ENCODE measurements at regions not wholly inside any gene's neighbourhood (a gene's known extent, or its start where the extent isn't known, plus 50 kb on each side); places are given as distances from the start of the nearest gene placed in this dataset.
"Not testable (repeated sequence)": the region's sequence is repeated elsewhere in the genome, so short reads cannot be mapped to it uniquely, and the experiment has no call there.

GRCh38 chr2:187644981-187645380, 90.7 kb upstream of the TFPI start:
- H3K4me3 Mint-ChIP-seq, result no peak overlapping the region
- H3K9me3 Mint-ChIP-seq (ENCODE audit: low read depth), result no peaks in the 10 kb centered on the region
- H3K4me1 Mint-ChIP-seq (ENCODE audit: low read depth), result no peaks in the 10 kb centered on the region
- no peaks in the 10 kb centered on the region for H3K36me3 Mint-ChIP-seq
- no peak overlapping the region for H3K27ac Mint-ChIP-seq
- no peaks in the 10 kb centered on the region for H3K27me3 Mint-ChIP-seq

- no peaks in the 10 kb centered on the region for H3K9me3 Mint-ChIP-seq (ENCODE audit: low read depth)
- no peaks in the 10 kb centered on the region for H3K27me3 Mint-ChIP-seq
- H3K36me3 Mint-ChIP-seq, result no peaks in the 10 kb centered on the region
- H3K4me1 Mint-ChIP-seq (ENCODE audit: low read depth), result no peaks in the 10 kb centered on the region
- no peak overlapping the region for H3K4me3 Mint-ChIP-seq
- no peak overlapping the region for H3K27ac Mint-ChIP-seq
Measured at GRCh38 chr2:187646556-187646955, 92.3 kb upstream of the TFPI start.

GRCh38 chr2:187654535-187654934, 100.3 kb upstream of the TFPI start:
- no peaks in the 10 kb centered on the region for H3K36me3 Mint-ChIP-seq
- H3K9me3 Mint-ChIP-seq (ENCODE audit: low read depth), result no peaks in the 10 kb centered on the region
- H3K4me1 Mint-ChIP-seq (ENCODE audit: low read depth), result no peaks in the 10 kb centered on the region
- peaks cover 5% of the 10 kb centered on the region for H3K27me3 Mint-ChIP-seq
- H3K4me3 Mint-ChIP-seq, result no peak overlapping the region
- no peak overlapping the region for H3K27ac Mint-ChIP-seq

DNA sequence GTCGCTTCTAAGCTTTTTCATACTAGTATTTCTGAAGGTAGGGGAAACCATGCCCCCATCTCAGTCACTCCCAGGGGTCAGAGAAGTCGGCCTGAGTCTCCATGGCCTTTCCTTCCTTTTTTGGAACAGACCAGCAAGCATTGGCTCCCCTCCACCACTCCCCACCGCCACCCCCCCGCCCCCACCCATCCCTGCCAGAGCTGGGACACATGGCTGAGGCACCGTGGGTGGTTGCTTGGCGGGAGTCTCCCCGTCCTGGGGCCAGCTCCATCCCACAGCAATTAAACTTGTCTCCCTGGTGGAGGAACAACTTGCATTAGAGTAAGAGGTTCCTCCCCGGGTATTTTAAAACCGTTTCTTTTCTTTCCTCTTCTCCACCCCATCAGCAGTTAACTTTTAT, 100.8 kb upstream of the TFPI start:
- H3K9me3 Mint-ChIP-seq (ENCODE audit: low read depth), result no peaks in the 10 kb centered on the region
- no peak overlapping the region for H3K27ac Mint-ChIP-seq
- H3K4me3 Mint-ChIP-seq, result no peak overlapping the region
- H3K4me1 Mint-ChIP-seq (ENCODE audit: low read depth), result no peaks in the 10 kb centered on the region
- H3K36me3 Mint-ChIP-seq, result no peaks in the 10 kb centered on the region
- H3K27me3 Mint-ChIP-seq, result peaks cover 5% of the 10 kb centered on the region

- Mint-ChIP-seq H3K4me1 (ENCODE audit: low read depth) (no peaks in the 10 kb centered on the region), H3K9me3 (ENCODE audit: low read depth) (no peaks in the 10 kb centered on the region), H3K36me3 (no peaks in the 10 kb centered on the region), H3K27me3 (peaks cover 5% of the 10 kb centered on the region), H3K27ac (no peak overlapping the region), H3K4me3 (no peak overlapping the region)
Measured at GRCh38 chr2:187656123-187656522, 101.9 kb upstream of the TFPI start.

DNA sequence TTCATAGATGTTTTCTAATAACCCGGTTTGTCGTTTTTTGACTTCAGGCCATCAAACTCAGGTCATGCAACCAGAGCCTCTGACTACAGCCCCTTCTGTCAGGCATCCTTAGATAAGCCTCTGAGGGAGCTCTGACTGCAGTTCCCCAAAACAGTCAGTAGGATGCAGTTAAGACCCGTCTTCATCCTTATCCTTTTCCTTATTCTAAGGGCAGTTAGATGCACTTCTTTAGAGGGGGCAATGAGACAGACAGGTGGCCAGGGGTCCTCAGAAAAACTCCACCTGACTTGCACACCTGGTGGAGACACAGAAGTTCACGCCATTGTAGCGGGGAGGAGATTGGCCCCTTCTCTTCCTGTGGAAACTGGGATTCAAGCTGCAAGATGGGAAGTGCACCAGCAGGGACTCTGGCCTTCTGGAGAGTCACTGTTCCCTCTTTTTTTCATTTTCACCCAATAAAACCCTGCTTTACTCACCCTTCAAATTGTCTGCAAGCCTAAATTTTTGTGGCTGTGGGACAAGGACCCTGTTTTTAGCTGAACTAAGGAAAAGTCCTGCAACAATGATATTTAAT, 104.8 kb upstream of the TFPI start:
- no peak overlapping the region for H3K27ac Mint-ChIP-seq
- H3K9me3 Mint-ChIP-seq (ENCODE audit: low read depth), result no peaks in the 10 kb centered on the region
- H3K4me3 Mint-ChIP-seq, result no peak overlapping the region
- H3K4me1 Mint-ChIP-seq (ENCODE audit: low read depth), result no peaks in the 10 kb centered on the region
- H3K36me3 Mint-ChIP-seq, result no peaks in the 10 kb centered on the region
- H3K27me3 Mint-ChIP-seq, result peaks cover 4% of the 10 kb centered on the region

DNA sequence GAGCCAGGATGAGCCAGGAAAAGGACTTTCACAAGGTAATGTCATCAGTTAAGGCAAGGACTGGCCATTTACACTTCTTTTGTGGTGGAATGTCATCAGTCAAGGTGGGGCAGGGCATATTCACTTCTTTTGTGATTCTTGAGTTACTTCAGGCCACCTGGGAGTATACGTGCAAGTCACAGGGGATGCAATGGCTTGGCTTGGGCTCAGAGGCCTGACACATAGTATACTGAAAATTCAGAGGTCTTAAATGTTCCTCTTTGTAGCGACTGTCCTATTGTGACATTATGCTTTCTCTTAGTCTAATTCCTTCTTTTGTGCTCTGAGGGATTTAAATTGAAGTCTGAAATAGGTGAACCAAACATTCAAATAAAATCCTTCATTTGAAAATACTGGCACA, 121.8 kb upstream of the TFPI start:
- H3K36me3 Mint-ChIP-seq, result not testable (repeated sequence)

DNA sequence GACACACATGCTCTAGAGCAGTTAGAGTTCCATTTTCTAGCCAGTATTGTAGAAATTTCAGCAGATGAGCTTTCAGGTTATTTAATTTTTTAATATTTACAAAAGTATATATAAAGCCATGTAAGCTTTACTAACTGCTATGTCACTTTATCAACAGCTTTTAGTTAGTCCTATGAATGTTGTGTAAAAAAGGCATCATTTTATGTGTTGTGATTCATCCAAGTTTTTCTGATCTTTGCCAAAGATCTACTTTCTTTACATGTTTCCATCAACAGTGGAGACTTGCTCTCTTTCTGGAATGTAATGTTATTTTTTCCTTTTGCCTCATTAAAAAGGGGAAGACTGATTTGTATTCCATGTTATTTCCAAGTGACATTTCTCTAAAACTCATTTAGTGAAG, 125.2 kb upstream of the TFPI start:
- H3K36me3 Mint-ChIP-seq, result no peaks in the 10 kb centered on the region
- no peaks in the 10 kb centered on the region for H3K4me1 Mint-ChIP-seq (ENCODE audit: low read depth)
- no peak overlapping the region for H3K27ac Mint-ChIP-seq
- H3K27me3 Mint-ChIP-seq, result peaks cover 2% of the 10 kb centered on the region
- H3K9me3 Mint-ChIP-seq (ENCODE audit: low read depth), result no peaks in the 10 kb centered on the region
- no peak overlapping the region for H3K4me3 Mint-ChIP-seq

More for the DNA sequence above, 121.8 kb upstream of the TFPI start:
- not testable (repeated sequence) for H3K9me3 Mint-ChIP-seq (ENCODE audit: low read depth); H3K4me1 Mint-ChIP-seq (ENCODE audit: low read depth); H3K27ac Mint-ChIP-seq; H3K27me3 Mint-ChIP-seq; H3K4me3 Mint-ChIP-seq

DNA sequence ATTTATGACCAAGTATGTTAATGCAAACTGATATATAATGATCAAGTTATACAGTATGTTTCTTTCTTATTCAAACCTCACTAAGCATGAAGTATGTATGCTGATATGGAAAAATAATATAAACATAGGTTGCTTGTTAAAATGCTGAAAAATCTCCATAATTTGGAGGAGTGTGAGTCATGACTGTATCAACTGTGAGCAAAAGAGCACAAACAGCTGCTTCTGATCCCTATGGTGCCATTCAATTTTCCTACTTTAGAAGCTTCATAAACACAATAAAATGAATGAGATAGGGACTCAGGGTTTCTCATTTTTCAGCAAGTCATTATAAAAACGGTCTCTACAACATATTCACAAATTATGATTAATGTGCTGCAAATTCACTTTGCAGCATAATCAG, 129.9 kb upstream of the TFPI start:
- no peak overlapping the region for H3K4me3 Mint-ChIP-seq
- no peaks in the 10 kb centered on the region for H3K27me3 Mint-ChIP-seq
- no peaks in the 10 kb centered on the region for H3K9me3 Mint-ChIP-seq (ENCODE audit: low read depth)
- H3K36me3 Mint-ChIP-seq, result no peaks in the 10 kb centered on the region
- no peaks in the 10 kb centered on the region for H3K4me1 Mint-ChIP-seq (ENCODE audit: low read depth)
- no peak overlapping the region for H3K27ac Mint-ChIP-seq

DNA sequence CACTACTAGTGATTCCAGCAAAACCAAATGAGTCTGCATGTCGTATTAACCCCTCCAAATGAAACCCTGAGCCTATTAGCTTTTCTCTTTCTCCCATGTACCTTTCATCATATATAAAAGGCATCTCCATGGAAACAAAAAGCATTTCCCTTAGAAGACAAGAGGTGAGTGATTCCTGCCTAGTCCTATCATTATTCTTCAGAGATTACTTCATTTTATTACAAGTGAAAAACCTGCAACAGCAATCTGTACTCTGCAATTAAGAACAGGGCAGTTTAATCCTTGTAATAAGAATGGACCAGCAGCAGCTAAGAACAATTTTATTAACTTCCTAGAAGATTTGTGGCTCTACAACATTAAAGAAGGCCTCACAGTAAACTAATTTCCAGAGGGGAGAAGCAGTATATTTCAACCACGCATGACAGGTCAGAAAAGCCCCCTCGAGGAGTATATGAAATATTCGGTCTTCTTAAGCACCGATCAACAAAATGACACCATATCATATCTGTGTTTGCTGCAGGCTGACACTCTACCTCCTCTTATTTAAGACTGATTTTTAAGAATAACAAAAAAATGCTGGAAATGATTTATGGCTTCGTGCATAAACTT, 132.3 kb upstream of the TFPI start:
- H3K9me3 Mint-ChIP-seq (ENCODE audit: low read depth), result no peaks in the 10 kb centered on the region
- no peak overlapping the region for H3K27ac Mint-ChIP-seq
- H3K36me3 Mint-ChIP-seq, result no peaks in the 10 kb centered on the region
- no peak overlapping the region for H3K4me3 Mint-ChIP-seq
- H3K27me3 Mint-ChIP-seq, result no peaks in the 10 kb centered on the region
- no peaks in the 10 kb centered on the region for H3K4me1 Mint-ChIP-seq (ENCODE audit: low read depth)

- Mint-ChIP-seq H3K4me3 (no peak overlapping the region), H3K27me3 (no peaks in the 10 kb centered on the region), H3K9me3 (ENCODE audit: low read depth) (no peaks in the 10 kb centered on the region), H3K36me3 (no peaks in the 10 kb centered on the region), H3K27ac (no peak overlapping the region), H3K4me1 (ENCODE audit: low read depth) (no peaks in the 10 kb centered on the region)
Measured at GRCh38 chr2:187687585-187687984, 133.3 kb upstream of the TFPI start.

DNA sequence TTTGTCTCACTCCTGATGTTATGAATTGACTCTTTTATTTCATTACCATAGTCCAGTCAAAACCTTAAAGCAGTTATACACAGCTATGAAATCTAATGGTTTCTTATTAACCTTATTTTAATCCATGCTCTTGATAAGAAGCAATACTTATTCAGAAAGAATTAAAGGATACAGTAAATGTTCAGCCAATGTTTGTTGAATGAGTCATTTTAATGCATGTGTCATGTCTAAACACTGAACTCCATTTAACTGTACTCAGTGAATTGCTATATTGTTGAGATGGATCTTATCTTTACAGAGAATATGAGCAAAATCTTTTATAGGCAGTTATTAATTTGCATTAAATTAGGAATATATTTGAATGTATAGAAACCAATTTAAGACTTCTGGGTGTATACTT, 135.1 kb upstream of the TFPI start:
- Mint-ChIP-seq H3K27me3 (no peaks in the 10 kb centered on the region), H3K9me3 (ENCODE audit: low read depth) (no peaks in the 10 kb centered on the region), H3K4me3 (no peak overlapping the region), H3K27ac (no peak overlapping the region), H3K36me3 (no peaks in the 10 kb centered on the region), H3K4me1 (ENCODE audit: low read depth) (no peaks in the 10 kb centered on the region)

- Mint-ChIP-seq H3K9me3 (ENCODE audit: low read depth) (no peaks in the 10 kb centered on the region), H3K4me3 (no peak overlapping the region), H3K36me3 (no peaks in the 10 kb centered on the region), H3K27ac (no peak overlapping the region), H3K27me3 (peaks cover 1% of the 10 kb centered on the region), H3K4me1 (ENCODE audit: low read depth) (no peaks in the 10 kb centered on the region)
Measured at GRCh38 chr2:187693923-187694322, 139.7 kb upstream of the TFPI start.

DNA sequence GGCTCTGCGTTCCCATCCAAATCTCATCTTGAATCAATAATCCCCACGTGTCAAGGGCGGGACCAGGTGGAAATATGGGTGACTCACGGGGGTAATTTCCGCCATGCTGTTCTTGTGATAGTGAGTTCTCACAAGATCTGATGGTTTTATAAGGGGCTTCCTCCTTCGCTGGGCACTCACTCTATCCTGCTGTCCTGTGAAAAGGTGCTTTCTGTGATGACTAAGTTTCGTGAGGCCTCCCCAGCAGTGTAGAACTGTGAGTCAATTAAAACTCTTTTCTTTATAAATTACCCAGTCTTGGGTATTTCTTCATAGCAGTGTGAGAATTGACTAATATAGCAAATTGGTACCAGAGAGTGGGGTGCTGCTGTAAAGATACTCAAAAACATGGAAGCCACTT, 142.4 kb upstream of the TFPI start:
- not testable (repeated sequence) for H3K4me1 Mint-ChIP-seq (ENCODE audit: low read depth); H3K27me3 Mint-ChIP-seq; H3K27ac Mint-ChIP-seq; H3K9me3 Mint-ChIP-seq (ENCODE audit: low read depth); H3K4me3 Mint-ChIP-seq; H3K36me3 Mint-ChIP-seq

- H3K4me1 Mint-ChIP-seq (ENCODE audit: low read depth), result no peaks in the 10 kb centered on the region
- H3K4me3 Mint-ChIP-seq, result no peak overlapping the region
- no peak overlapping the region for H3K27ac Mint-ChIP-seq
- peaks cover 4% of the 10 kb centered on the region for H3K27me3 Mint-ChIP-seq
- no peaks in the 10 kb centered on the region for H3K9me3 Mint-ChIP-seq (ENCODE audit: low read depth)
- H3K36me3 Mint-ChIP-seq, result no peaks in the 10 kb centered on the region
Measured at GRCh38 chr2:187698374-187699110, 144.3 kb upstream of the TFPI start.

DNA sequence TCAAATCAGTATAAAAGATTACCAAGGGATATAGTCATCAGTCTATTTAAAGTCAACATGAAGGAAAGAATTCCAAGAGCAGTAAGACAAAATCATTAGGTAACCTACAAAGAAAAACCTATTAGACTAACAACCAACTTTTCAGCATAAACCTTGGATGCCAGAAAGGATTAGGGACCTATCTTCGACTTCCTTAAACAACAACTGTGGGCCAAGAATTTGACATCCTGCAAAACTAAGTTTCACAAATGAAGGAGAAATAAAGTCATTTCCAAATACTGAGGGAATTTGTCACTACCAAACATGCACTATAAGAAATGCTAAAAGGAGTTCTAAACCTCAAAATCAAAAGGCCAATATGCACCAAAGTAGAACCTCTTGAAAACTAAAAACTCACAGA, 147.9 kb upstream of the TFPI start:
- Mint-ChIP-seq H3K27ac (no peak overlapping the region), H3K4me3 (no peak overlapping the region), H3K4me1 (ENCODE audit: low read depth) (no peaks in the 10 kb centered on the region), H3K9me3 (ENCODE audit: low read depth) (peaks cover 6% of the 10 kb centered on the region), H3K27me3 (peaks cover 2% of the 10 kb centered on the region), H3K36me3 (no peaks in the 10 kb centered on the region)
